Uterus (tissue), 3 donors: ENCODE measurements at regions not wholly inside any gene's neighbourhood (a gene's known extent, or its start where the extent isn't known, plus 50 kb on each side); places are given as distances from the start of the nearest gene placed in this dataset.

Experiments
- DNase-seq, 2 donors: peaks; one replicate each; pipeline ENCODE4 v3.0.0-alpha.2; 2019 to 2020
- H3K27ac ChIP-seq, 2 donors: fragments of 200-600 bp; sonication (generic); 1 replicate in 1 of 2; 2 replicates in 1 of 2; pipeline ENCODE4 v1.5.1; 2016 to 2018
- H3K27me3 ChIP-seq, 2 donors: fragments of 200-600 bp; sonication (generic); one replicate each; pipeline ENCODE4 v1.5.1; 2018 to 2019; ENCODE audit warnings: control low read depth in 1 of 2
- H3K36me3 ChIP-seq, 2 donors: fragments of 200-600 bp; sonication (generic); one replicate each; pipeline ENCODE4 v1.5.1; 2019; ENCODE audit warnings: control low read depth in 1 of 2
- H3K4me1 ChIP-seq, 2 donors: fragments of 200-600 bp; sonication (generic); one replicate each; pipeline ENCODE4 v1.5.1; 2018 to 2019; ENCODE audit warnings: control low read depth in 1 of 2
- H3K4me3 ChIP-seq, 2 donors: fragments of 200-600 bp; sonication (generic); 1 replicate in 1 of 2; 2 replicates in 1 of 2; pipeline ENCODE4 v1.5.1; 2018 to 2019; ENCODE audit warnings: mild to moderate bottlenecking in 1 of 2
- H3K9me3 ChIP-seq, 2 donors: fragments of 200-600 bp; sonication (generic); one replicate each; pipeline ENCODE4 v1.5.1; 2019; ENCODE audit warnings: control low read depth in 1 of 2
- CTCF ChIP-seq, 4 experiments: fragments of 200-600 bp in 2 of 4; fragments of 450-650 bp in 2 of 4; sonication (generic) in 2 of 4; IDR thresholded peaks; one replicate each; pipeline ENCODE4 v1.5.1; 2016 to 2019; ENCODE audit warnings: antibody characterized with exemption in 4 of 4, mild to moderate bottlenecking in 2 of 4, moderate library complexity in 1 of 4
- POLR2A ChIP-seq, 2 donors: fragments of 450-650 bp; IDR thresholded peaks; one replicate each; pipeline ENCODE4 v1.6.1; 2016; ENCODE audit warnings: antibody characterized with exemption in 2 of 2, mild to moderate bottlenecking in 1 of 2, moderate library complexity in 1 of 2
- intact Hi-C: fragments of 100-400 bp; cut with DNase I; formaldehyde crosslinking; loops from one replicate; pipeline ENCODE4 v1.15.1; 2023; ENCODE audit warnings: low total_unique reads
- donor health status: DM: yes; HTN: yes; CAD: no.

DNA sequence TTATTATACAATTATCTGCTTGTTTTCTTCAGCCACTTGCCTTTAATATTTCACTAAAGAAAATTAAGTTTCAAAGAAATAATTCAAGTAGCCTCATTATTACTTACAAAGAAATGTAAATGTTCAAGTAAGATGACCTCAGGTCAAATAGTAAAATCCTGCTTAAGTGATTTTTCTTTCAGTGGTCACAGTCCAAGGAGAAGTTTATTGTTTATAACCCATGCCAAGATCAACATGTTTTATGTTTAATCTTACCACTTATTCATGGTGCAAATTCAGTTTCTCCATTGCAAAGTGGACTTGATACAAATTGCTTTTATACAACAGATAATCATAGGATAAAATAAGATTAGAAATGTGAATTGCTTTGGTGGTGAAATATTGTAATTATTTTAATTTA, 370.2 kb upstream of the FLRT2 start:
- TF ChIP-seq CTCF (IDR thresholded peaks at IDR 0.05) (no peak), POLR2A (IDR thresholded peaks at IDR 0.05) (no peak)
- intact Hi-C loops = no loop called here
- H3K27me3 ChIP-seq = no peaks in the 10 kb centered on the region
- H3K9me3 ChIP-seq = no peaks in the 10 kb centered on the region
- DNase-seq = no peak
- no peak overlapping the region for H3K4me3 ChIP-seq
- H3K4me1 ChIP-seq = no peaks in the 10 kb centered on the region
- H3K36me3 ChIP-seq = peaks cover 0 to 5% of the 10 kb centered on the region in 2 donors
- H3K27ac ChIP-seq = no peak overlapping the region

GRCh38 chr14:85165094-85165493, 364.9 kb upstream of the FLRT2 start:
- Histone ChIP-seq H3K27ac (no peak overlapping the region), H3K4me1 (no peaks in the 10 kb centered on the region), H3K36me3 (peaks cover 0 to 5% of the 10 kb centered on the region in 2 donors), H3K9me3 (no peaks in the 10 kb centered on the region), H3K27me3 (no peaks in the 10 kb centered on the region), H3K4me3 (no peak overlapping the region)
- intact Hi-C loops = no loop called here
- no peak for TF ChIP-seq CTCF (IDR thresholded peaks at IDR 0.05)
- no peak for TF ChIP-seq POLR2A (IDR thresholded peaks at IDR 0.05)
- DNase-seq = peak in 1 of 2 donors; percentile 22

DNA sequence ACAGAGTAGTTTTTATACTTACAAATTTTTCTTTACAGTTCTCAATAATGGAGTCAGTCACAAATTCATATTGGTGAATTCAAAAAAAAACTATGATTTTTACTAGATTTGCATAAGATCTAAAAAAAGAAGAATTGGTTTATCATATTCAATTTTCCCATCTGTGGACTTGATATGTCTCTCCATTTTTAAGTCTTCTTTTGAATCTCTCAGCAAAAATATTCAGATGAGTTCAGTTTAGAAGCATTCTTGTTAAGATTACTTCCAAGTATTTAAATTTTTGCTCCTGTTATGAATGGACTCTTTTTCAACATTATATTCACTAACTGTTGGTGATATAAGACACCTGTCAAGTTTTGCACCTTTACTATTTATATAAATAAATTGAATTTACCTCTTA, 360.6 kb upstream of the FLRT2 start:
- Histone ChIP-seq H3K9me3 (no peaks in the 10 kb centered on the region), H3K27ac (no peak overlapping the region), H3K4me3 (no peak overlapping the region), H3K36me3 (no peaks in the 10 kb centered on the region), H3K4me1 (no peaks in the 10 kb centered on the region), H3K27me3 (no peaks in the 10 kb centered on the region)
- no peak for TF ChIP-seq POLR2A (IDR thresholded peaks at IDR 0.05)
- TF ChIP-seq CTCF (IDR thresholded peaks at IDR 0.05) = no peak
- no peak for DNase-seq
- intact Hi-C loops = no loop called here

GRCh38 chr14:85172290-85172689, 357.7 kb upstream of the FLRT2 start:
- Histone ChIP-seq H3K27me3 (no peaks in the 10 kb centered on the region), H3K27ac (no peak overlapping the region), H3K4me1 (no peaks in the 10 kb centered on the region), H3K9me3 (no peaks in the 10 kb centered on the region), H3K36me3 (no peaks in the 10 kb centered on the region), H3K4me3 (no peak overlapping the region)
- no peak for TF ChIP-seq POLR2A (IDR thresholded peaks at IDR 0.05)
- TF ChIP-seq CTCF (IDR thresholded peaks at IDR 0.05) = no peak
- intact Hi-C loops = no loop called here
- no peak for DNase-seq

DNA sequence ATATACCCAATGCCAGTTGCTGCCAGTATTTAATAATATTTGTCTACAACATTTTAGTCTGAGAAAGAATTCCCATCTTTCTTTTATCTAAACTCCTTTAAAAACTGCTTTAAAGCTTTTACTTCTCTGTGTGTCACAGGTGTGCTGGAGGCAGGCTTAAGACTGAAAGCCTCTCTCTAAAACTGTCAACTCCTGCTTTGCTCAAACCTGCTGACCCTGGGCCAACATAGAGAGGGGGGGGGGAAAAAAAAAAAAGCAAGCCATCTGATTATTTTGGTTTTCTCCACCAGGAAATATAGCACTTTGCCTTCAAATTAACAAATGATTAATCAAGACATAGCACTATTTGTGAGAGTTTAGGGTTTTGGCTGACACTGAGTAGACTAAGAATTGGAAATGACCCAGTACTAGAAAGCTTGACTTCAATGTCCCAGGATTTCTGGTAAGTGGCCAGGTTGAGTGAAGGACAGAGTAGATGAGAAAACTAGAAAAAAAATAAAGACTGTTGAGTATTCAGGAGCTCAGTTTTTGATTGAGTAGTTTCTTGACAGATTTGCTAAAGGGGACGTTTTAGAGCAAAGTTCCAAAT, 357.0 kb upstream of the FLRT2 start:
- Histone ChIP-seq H3K27me3 (no peaks in the 10 kb centered on the region), H3K9me3 (no peaks in the 10 kb centered on the region), H3K4me1 (no peaks in the 10 kb centered on the region), H3K36me3 (no peaks in the 10 kb centered on the region), H3K4me3 (no peak overlapping the region), H3K27ac (no peak overlapping the region)
- no peak for DNase-seq
- TF ChIP-seq CTCF (IDR thresholded peaks at IDR 0.05) (no peak), POLR2A (IDR thresholded peaks at IDR 0.05) (no peak)
- intact Hi-C loops = no loop called here
